OCI-LY7 (cell line): ENCODE measurements at regions not wholly inside any gene's neighbourhood (a gene's known extent, or its start where the extent isn't known, plus 50 kb on each side); places are given as distances from the start of the nearest gene placed in this dataset.

ENCODE experiments used
- CTCF ChIP-seq: fragments of 200-600 bp; sonication (generic); conservative IDR thresholded peaks from 2 replicates; pipeline ENCODE4 v1.5.1; 2014; ENCODE audit warnings: mild to moderate bottlenecking, antibody characterized with exemption, low read length, moderate library complexity, mixed read lengths
- EZH2phosphoT487 ChIP-seq: fragments of 200-600 bp; sonication (generic); IDR thresholded peaks from 2 replicates; pipeline ENCODE4 v1.6.1; 2018; ENCODE audit warnings: low read depth, borderline replicate concordance, mild to moderate bottlenecking, mixed run types, antibody characterized with exemption, low read length, moderate library complexity, mixed read lengths

- no peak for TF ChIP-seq CTCF
- no peak for TF ChIP-seq EZH2phosphoT487
Observed at GRCh38 chr2:7999683-8000476, 682.0 kb upstream of the ID2 start.
